ENCODE measurements at regions not wholly inside any gene's neighbourhood (a gene's known extent, or its start where the extent isn't known, plus 50 kb on each side); places are given as distances from the start of the nearest gene placed in this dataset.

DNA sequence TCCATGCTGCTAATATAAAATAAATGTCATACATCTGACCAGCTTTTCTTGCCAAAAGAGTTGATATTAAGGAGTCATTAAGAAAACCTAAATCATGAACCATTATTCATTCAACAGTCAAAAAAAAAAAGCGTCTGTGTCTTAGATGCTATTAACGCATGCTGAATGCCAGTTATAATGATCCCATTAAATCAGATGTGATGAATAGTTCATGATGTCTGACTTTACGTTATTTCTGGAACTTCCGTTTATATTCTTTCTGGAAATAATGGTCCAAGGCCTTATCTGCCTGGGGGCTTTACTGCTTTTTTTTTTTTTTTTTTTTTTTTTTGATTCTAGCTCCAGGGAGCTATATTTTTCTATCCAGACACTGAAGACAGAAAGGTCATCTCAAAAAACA is 877.1 kb downstream of the HACE1 start:
- RAD21 ChIA-PET (ENCODE audit: unreplicated experiment): no interaction called here
- ATAC-seq (no peak), FAIRE-seq (no peak), DNase-seq (ENCODE audit: low read depth, low spot score) (no peak)
- no peaks in the 10 kb centered on the region for H4K20me1 ChIP-seq (ENCODE audit: control insufficient read depth, insufficient read depth)
- no peak overlapping the region for H3K4me2 ChIP-seq (ENCODE audit: control insufficient read depth, insufficient read depth)
- POLR2A ChIA-PET: no interaction called here
- intact Hi-C loops (cut with micrococcal nuclease; ENCODE audit: unreplicated experiment): no loop called here
- no peak overlapping the region for H3K27ac ChIP-seq (ENCODE audit: control insufficient read depth, insufficient read depth)
- H3K79me2 ChIP-seq (ENCODE audit: control insufficient read depth, insufficient read depth, low read length): no peaks in the 10 kb centered on the region
- H3K4me3 ChIP-seq: no peak overlapping the region
- SMC1A ChIA-PET (ENCODE audit: uncharacterized antibody, unreplicated experiment): no interaction called here
- no peak overlapping the region for H2AFZ ChIP-seq (ENCODE audit: control insufficient read depth, low read depth, low read length)
- H3K27me3 ChIP-seq (replicated peaks in 1 of 2; ENCODE audit: control insufficient read depth in 2 of 2, insufficient read depth in 2 of 2, low read length in 1 of 2): no peaks in the 10 kb centered on the region
- CTCF ChIA-PET: no interaction called here
- no peak for TF ChIP-seq ZBTB40 (IDR thresholded peaks at IDR 0.05; ENCODE audit: borderline replicate concordance)
- TF ChIP-seq ZNF274 (IDR thresholded peaks at IDR 0.05; ENCODE audit: insufficient read depth, insufficient read length): no peak
- no peak for TF ChIP-seq POLR2AphosphoS5 (IDR thresholded peaks at IDR 0.05; ENCODE audit: low read length)
- no peak for TF ChIP-seq KLF5 (IDR thresholded peaks at IDR 0.05; ENCODE audit: partially characterized antibody)
- TF ChIP-seq RAD21 (IDR thresholded peaks at IDR 0.05; ENCODE audit: insufficient read depth, low read depth, low read length): no peak
- TF ChIP-seq SRF (IDR thresholded peaks at IDR 0.05; ENCODE audit: low read depth in 2 of 2, low read length in 2 of 2): no peak
- no peak for TF ChIP-seq IRF5 (IDR thresholded peaks at IDR 0.05; ENCODE audit: borderline replicate concordance)
- no peak for TF ChIP-seq IKZF1 (conservative IDR thresholded peaks at IDR 0.05)
- no peak for TF ChIP-seq ZSCAN29 (IDR thresholded peaks at IDR 0.05)
- TF ChIP-seq SPI1 (IDR thresholded peaks at IDR 0.05; ENCODE audit: borderline replicate concordance, insufficient read depth, low read depth, low read length): no peak
- TF ChIP-seq EZH2 (IDR thresholded peaks at IDR 0.05; ENCODE audit: borderline replicate concordance, control insufficient read depth, low read depth, low read length): no peak
- no peak for TF ChIP-seq SUPT20H (IDR thresholded peaks at IDR 0.05; ENCODE audit: borderline replicate concordance, control insufficient read depth, low read depth, low read length)
- TF ChIP-seq, protein P1, sequence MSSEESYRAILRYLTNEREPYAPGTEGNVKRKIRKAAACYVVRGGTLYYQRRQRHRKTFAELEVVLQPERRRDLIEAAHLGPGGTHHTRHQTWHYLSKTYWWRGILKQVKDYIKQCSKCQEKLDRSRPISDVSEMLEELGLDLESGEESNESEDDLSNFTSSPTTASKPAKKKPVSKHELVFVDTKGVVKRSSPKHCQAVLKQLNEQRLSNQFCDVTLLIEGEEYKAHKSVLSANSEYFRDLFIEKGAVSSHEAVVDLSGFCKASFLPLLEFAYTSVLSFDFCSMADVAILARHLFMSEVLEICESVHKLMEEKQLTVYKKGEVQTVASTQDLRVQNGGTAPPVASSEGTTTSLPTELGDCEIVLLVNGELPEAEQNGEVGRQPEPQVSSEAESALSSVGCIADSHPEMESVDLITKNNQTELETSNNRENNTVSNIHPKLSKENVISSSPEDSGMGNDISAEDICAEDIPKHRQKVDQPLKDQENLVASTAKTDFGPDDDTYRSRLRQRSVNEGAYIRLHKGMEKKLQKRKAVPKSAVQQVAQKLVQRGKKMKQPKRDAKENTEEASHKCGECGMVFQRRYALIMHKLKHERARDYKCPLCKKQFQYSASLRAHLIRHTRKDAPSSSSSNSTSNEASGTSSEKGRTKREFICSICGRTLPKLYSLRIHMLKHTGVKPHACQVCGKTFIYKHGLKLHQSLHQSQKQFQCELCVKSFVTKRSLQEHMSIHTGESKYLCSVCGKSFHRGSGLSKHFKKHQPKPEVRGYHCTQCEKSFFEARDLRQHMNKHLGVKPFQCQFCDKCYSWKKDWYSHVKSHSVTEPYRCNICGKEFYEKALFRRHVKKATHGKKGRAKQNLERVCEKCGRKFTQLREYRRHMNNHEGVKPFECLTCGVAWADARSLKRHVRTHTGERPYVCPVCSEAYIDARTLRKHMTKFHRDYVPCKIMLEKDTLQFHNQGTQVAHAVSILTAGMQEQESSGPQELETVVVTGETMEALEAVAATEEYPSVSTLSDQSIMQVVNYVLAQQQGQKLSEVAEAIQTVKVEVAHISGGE (CRISPR knock-in tag; IDR thresholded peaks at IDR 0.05): no peak
- no peak for TF ChIP-seq EGR1 (IDR thresholded peaks at IDR 0.05; ENCODE audit: borderline replicate concordance in 1 of 2, low read depth in 2 of 2, low read length in 2 of 2)
- no peak for TF ChIP-seq ZNF24 (IDR thresholded peaks at IDR 0.05)
- BruUV-seq (replicated peaks): no TSS peak
- 19% methylated on average over 4 of the region's 4 CpGs for WGBS (ENCODE audit: insufficient coverage, insufficient replicate concordance, low lambda C conversion rate, missing lambda C conversion rate)
- H3K36me3 ChIP-seq (ENCODE audit: control insufficient read depth in 2 of 2, insufficient read depth in 2 of 2, low read length in 1 of 2): no peaks in the 10 kb centered on the region
- H3K9me3 ChIP-seq (replicated peaks; ENCODE audit: control insufficient read depth, insufficient read depth, low read length): no peaks in the 10 kb centered on the region
- in situ Hi-C loops (cut with MboI): no loop called here
- H3K9ac ChIP-seq (ENCODE audit: control insufficient read depth, insufficient read depth, low read length): no peak overlapping the region
- H3K4me1 ChIP-seq (ENCODE audit: control insufficient read depth, insufficient read depth, low read length): no peaks in the 10 kb centered on the region
